Vagina (tissue), 2 donors: ENCODE measurements at regions not wholly inside any gene's neighbourhood (a gene's known extent, or its start where the extent isn't known, plus 50 kb on each side); places are given as distances from the start of the nearest gene placed in this dataset.

Experiments
- POLR2A ChIP-seq, 2 donors: fragments of 450-650 bp; IDR thresholded peaks; one replicate each; pipeline ENCODE4 v1.6.1; 2017; ENCODE audit warnings: antibody characterized with exemption in 2 of 2, mild to moderate bottlenecking in 2 of 2, moderate library complexity in 2 of 2
- POLR2AphosphoS5 ChIP-seq, 2 donors: sonication (generic); formaldehyde crosslinking; IDR thresholded peaks; one replicate each; pipeline ENCODE4 v1.9.0; 2017; ENCODE audit warnings: antibody characterized with exemption in 2 of 2, mild to moderate bottlenecking in 2 of 2, low read depth in 1 of 2; ENCODE audit not compliant: insufficient read depth in 1 of 2
- TF ChIP-seq, protein P1 (sequence below), 3 experiments: fragments of 450-650 bp in 2 of 3; fragments of 200-600 bp in 1 of 3; sonication (generic) in 1 of 3; IDR thresholded peaks; one replicate each; pipeline ENCODE4 v1.5.1; 2017 to 2019; ENCODE audit warnings: antibody characterized with exemption in 3 of 3, mild to moderate bottlenecking in 2 of 3, moderate library complexity in 2 of 3

GRCh38 chr14:87613881-87614280, 379.1 kb downstream of the GALC start:
- no peak for TF ChIP-seq POLR2A (IDR thresholded peaks at IDR 0.05)
- TF ChIP-seq, protein P1, sequence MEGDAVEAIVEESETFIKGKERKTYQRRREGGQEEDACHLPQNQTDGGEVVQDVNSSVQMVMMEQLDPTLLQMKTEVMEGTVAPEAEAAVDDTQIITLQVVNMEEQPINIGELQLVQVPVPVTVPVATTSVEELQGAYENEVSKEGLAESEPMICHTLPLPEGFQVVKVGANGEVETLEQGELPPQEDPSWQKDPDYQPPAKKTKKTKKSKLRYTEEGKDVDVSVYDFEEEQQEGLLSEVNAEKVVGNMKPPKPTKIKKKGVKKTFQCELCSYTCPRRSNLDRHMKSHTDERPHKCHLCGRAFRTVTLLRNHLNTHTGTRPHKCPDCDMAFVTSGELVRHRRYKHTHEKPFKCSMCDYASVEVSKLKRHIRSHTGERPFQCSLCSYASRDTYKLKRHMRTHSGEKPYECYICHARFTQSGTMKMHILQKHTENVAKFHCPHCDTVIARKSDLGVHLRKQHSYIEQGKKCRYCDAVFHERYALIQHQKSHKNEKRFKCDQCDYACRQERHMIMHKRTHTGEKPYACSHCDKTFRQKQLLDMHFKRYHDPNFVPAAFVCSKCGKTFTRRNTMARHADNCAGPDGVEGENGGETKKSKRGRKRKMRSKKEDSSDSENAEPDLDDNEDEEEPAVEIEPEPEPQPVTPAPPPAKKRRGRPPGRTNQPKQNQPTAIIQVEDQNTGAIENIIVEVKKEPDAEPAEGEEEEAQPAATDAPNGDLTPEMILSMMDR (IDR thresholded peaks at IDR 0.05): no peak
- no peak for TF ChIP-seq POLR2AphosphoS5 (IDR thresholded peaks at IDR 0.05; ENCODE audit: insufficient read depth in 1 of 2, low read depth in 1 of 2)
